HG03039 (cell line): ENCODE measurements at regions not wholly inside any gene's neighbourhood (a gene's known extent, or its start where the extent isn't known, plus 50 kb on each side); places are given as distances from the start of the nearest gene placed in this dataset.

Experiments
- ATAC-seq: cut with Tn5 transposase; IDR thresholded peaks from one replicate; pipeline ENCODE4 v1.9.1; 2021; ENCODE audit warnings: mild to moderate bottlenecking, moderate library complexity; ENCODE audit not compliant: unreplicated experiment

GRCh38 chrX:43560247-43560946 is 95.7 kb upstream of the MAOA start:
- no peak for ATAC-seq

- ATAC-seq: no peak
Measured at GRCh38 chrX:43562372-43562771, 93.7 kb upstream of the MAOA start.

- no peak for ATAC-seq
Measured at GRCh38 chrX:43564953-43565352, 91.1 kb upstream of the MAOA start.

GRCh38 chrX:43566170-43566569 is 89.9 kb upstream of the MAOA start:
- no peak for ATAC-seq

- ATAC-seq: no peak
Measured at GRCh38 chrX:43573441-43574015, 82.6 kb upstream of the MAOA start.

- no peak for ATAC-seq
Measured at GRCh38 chrX:43580621-43581020, 75.5 kb upstream of the MAOA start.

GRCh38 chrX:43581167-43581566 is 74.9 kb upstream of the MAOA start:
- ATAC-seq: no peak

GRCh38 chrX:43581888-43582539 is 74.1 kb upstream of the MAOA start:
- ATAC-seq: no peak

- ATAC-seq: no peak
Measured at GRCh38 chrX:43582540-43582913, 73.6 kb upstream of the MAOA start.

GRCh38 chrX:43585922-43586321 is 70.2 kb upstream of the MAOA start:
- ATAC-seq: no peak

GRCh38 chrX:43586830-43587229 is 69.3 kb upstream of the MAOA start:
- no peak for ATAC-seq

- no peak for ATAC-seq
Measured at GRCh38 chrX:43589735-43590134, 66.4 kb upstream of the MAOA start.

GRCh38 chrX:43590150-43590549 is 65.9 kb upstream of the MAOA start:
- ATAC-seq: no peak

GRCh38 chrX:43592597-43592996 is 63.5 kb upstream of the MAOA start:
- no peak for ATAC-seq

- no peak for ATAC-seq
Measured at GRCh38 chrX:43595931-43596330, 60.2 kb upstream of the MAOA start.

GRCh38 chrX:43604753-43605152 is 51.3 kb upstream of the MAOA start:
- no peak for ATAC-seq

GRCh38 chrX:43605351-43605750 is 50.7 kb upstream of the MAOA start:
- no peak for ATAC-seq
